Upper lobe of left lung (tissue), 6 donors: ENCODE measurements at regions not wholly inside any gene's neighbourhood (a gene's known extent, or its start where the extent isn't known, plus 50 kb on each side); places are given as distances from the start of the nearest gene placed in this dataset.

ENCODE experiments used
- ATAC-seq, 2 donors: fragments of 200-7000 bp; cut with Tn5 transposase; one replicate each; pipeline ENCODE4 v1.9.1; 2022; ENCODE audit warnings: mild to moderate bottlenecking in 2 of 2, moderate library complexity in 2 of 2; ENCODE audit not compliant: low FRiP score in 2 of 2
- DNase-seq, 2 donors: peaks; one replicate each; pipeline ENCODE4 v3.0.0-alpha.2; 2019 to 2020
- H3K27ac ChIP-seq, 4 donors: fragments of 200-600 bp; sonication (generic); one replicate each; pipeline ENCODE4 v1.5.1; 2016 to 2019
- H3K27me3 ChIP-seq, 4 donors: fragments of 200-600 bp; sonication (generic); one replicate each; pipeline ENCODE4 v1.5.1; 2017 to 2019
- H3K36me3 ChIP-seq, 4 donors: fragments of 200-600 bp; sonication (generic); one replicate each; pipeline ENCODE4 v1.5.1; 2016 to 2019
- H3K4me1 ChIP-seq, 4 donors: fragments of 200-600 bp; sonication (generic); one replicate each; pipeline ENCODE4 v1.5.1; 2018 to 2019
- H3K4me3 ChIP-seq, 4 donors: fragments of 200-600 bp; sonication (generic); one replicate each; pipeline ENCODE4 v1.5.1; 2017 to 2019; ENCODE audit warnings: mild to moderate bottlenecking in 2 of 4, moderate library complexity in 1 of 4
- H3K9me3 ChIP-seq, 4 donors: fragments of 200-600 bp; sonication (generic); one replicate each; pipeline ENCODE4 v1.5.1; 2018 to 2019
- CTCF ChIP-seq, 6 experiments: fragments of 450-650 bp in 4 of 6; fragments of 200-600 bp in 2 of 6; sonication (generic) in 2 of 6; IDR thresholded peaks; one replicate each; pipeline ENCODE4 v1.5.1; 2016 to 2019; ENCODE audit warnings: antibody characterized with exemption in 6 of 6
- EP300 ChIP-seq, 4 donors: sonication (generic); formaldehyde crosslinking; IDR thresholded peaks; one replicate each; pipeline ENCODE4 v1.5.1; 2017; ENCODE audit warnings: antibody characterized with exemption in 4 of 4, control low read depth in 2 of 4
- POLR2A ChIP-seq, 4 donors: fragments of 450-650 bp; IDR thresholded peaks; one replicate each; pipeline ENCODE4 v1.5.1; 2016 to 2017; ENCODE audit warnings: antibody characterized with exemption in 4 of 4, mild to moderate bottlenecking in 2 of 4
- POLR2AphosphoS5 ChIP-seq, 2 donors: sonication (generic); formaldehyde crosslinking; IDR thresholded peaks; one replicate each; pipeline ENCODE4 v1.5.1; 2017; ENCODE audit warnings: antibody characterized with exemption in 2 of 2
- WGBS, 2 donors: methylation state at CpG; one replicate each; pipeline ENCODE4 v1.1.5; 2017 to 2018; 5-methylcytosine and 5-hydroxymethylcytosine counted together
- donor health status: DM: no; HTN: no; CAD: no; lungs with moderate emphysema.
- donor health status: DM: no; HTN: yes; CAD: no; lungs with severe emphysema.

DNA sequence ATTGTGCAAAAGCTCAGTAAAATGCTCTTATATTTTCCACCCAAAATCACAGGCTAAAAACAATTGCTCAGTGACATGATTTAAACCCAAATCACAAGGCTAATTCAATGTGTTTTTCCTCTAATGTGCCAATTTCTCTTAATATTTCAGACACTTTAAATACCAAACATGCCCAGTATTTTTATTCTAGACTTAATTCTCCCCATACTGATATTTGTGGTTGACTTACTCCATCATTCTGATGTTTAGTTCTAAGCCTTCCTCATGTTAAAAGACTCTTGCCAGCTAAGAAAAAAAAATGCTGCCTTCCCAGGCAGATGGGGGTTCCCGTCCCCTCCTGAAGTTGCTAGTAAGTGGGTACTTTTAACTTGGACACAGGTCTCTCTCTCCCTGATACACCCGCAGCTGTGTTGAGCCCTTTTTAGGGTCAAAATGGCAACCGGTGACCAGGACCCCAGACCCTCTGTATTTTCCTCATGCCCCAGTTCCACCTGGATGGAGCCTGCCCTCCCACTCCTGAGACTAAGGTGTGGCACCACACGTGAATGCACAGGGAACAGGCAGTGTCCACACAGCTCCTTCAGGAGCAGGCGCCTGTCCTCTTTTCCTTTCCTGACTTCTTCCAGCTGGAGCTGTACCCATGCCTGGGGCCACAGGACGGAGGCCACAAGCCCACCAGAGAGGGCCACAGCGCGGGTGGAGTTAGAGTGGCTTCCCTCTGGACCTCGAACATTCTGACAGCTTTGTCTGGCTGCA, 118.9 kb downstream of the RIPK4 start:
- H3K4me3 ChIP-seq = no peak overlapping the region
- H3K36me3 ChIP-seq = no peaks in the 10 kb centered on the region
- peaks cover 4 to 13% (median 10%) of the 10 kb centered on the region in 4 donors for H3K4me1 ChIP-seq
- 81 to 89% methylated on average over 8 to 9 of the region's 9 CpGs for WGBS, 2 donors
- DNase-seq (no peak), ATAC-seq (no peak)
- no peaks in the 10 kb centered on the region for H3K27me3 ChIP-seq
- TF ChIP-seq EP300 (IDR thresholded peaks at IDR 0.05) (no peak), POLR2A (IDR thresholded peaks at IDR 0.05) (no peak), CTCF (IDR thresholded peaks at IDR 0.05) (no peak), POLR2AphosphoS5 (IDR thresholded peaks at IDR 0.05) (no peak)
- H3K9me3 ChIP-seq = no peaks in the 10 kb centered on the region
- no peak overlapping the region for H3K27ac ChIP-seq

DNA sequence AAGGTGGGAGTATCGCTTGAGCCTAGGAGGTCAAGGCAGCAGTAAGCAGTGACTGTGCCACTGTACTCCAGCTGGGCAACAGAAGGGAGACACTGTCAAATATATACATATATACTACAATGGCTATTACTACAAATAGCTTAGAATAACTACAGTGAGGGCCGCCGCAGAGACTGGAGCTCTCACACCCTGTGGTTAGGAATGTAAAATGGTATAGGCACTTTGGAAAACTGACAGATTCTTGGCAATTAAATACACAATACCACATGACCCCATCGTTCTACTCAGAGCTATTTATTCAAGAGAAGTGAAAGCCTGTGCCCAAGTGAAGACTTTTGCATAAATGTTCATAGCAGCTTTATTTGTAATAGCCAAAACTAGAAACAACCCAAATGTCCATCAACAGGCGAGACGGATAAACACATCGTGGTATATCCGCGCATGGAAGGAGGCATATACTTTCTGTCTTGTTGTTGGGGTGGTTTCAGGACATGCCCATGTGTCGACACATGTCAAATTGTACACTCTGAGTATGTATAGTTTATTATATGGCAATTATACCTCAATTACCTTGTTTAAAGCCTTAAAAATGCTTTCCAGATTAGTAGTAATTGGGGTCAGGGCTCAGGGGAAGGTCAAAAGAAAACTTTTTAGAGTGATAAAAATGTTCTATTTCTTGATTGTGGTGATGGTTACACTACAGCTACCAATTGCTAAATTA, 123.4 kb downstream of the RIPK4 start:
- Histone ChIP-seq H3K27me3 (no peaks in the 10 kb centered on the region), H3K4me1 (peaks cover 0 to 4% (median 0%) of the 10 kb centered on the region in 4 donors), H3K4me3 (no peak overlapping the region), H3K9me3 (no peaks in the 10 kb centered on the region), H3K36me3 (no peaks in the 10 kb centered on the region), H3K27ac (no peak overlapping the region)
- DNase-seq = no peak
- WGBS, 2 donors = 68 to 75% methylated on average over 10 of the region's 10 CpGs
- no peak for ATAC-seq
- TF ChIP-seq POLR2AphosphoS5 (IDR thresholded peaks at IDR 0.05) = no peak
- no peak for TF ChIP-seq CTCF (IDR thresholded peaks at IDR 0.05)
- TF ChIP-seq POLR2A (IDR thresholded peaks at IDR 0.05) = no peak
- no peak for TF ChIP-seq EP300 (IDR thresholded peaks at IDR 0.05)

GRCh38 chr21:41641821-41642701, 124.8 kb downstream of the RIPK4 start:
- Histone ChIP-seq H3K4me3 (no peak overlapping the region), H3K36me3 (no peaks in the 10 kb centered on the region)

GRCh38 chr21:41641510-41641815, 125.4 kb downstream of the RIPK4 start:
- DNase-seq (no peak), ATAC-seq (peak in 1 of 2 donors; percentile 17)
- no peak for TF ChIP-seq EP300 (IDR thresholded peaks at IDR 0.05)
- no peak for TF ChIP-seq CTCF (IDR thresholded peaks at IDR 0.05)
- no peak for TF ChIP-seq POLR2AphosphoS5 (IDR thresholded peaks at IDR 0.05)
- no peak for TF ChIP-seq POLR2A (IDR thresholded peaks at IDR 0.05)
- H3K9me3 ChIP-seq = no peaks in the 10 kb centered on the region
- H3K27ac ChIP-seq = peak overlapping the region in 2 of 4 donors; percentile 37 to 53
- no peaks in the 10 kb centered on the region for H3K36me3 ChIP-seq
- peaks cover 0 to 6% (median 3%) of the 10 kb centered on the region in 4 donors for H3K4me1 ChIP-seq
- 64 to 72% methylated on average over 3 of the region's 3 CpGs for WGBS, 2 donors
- H3K4me3 ChIP-seq = no peak overlapping the region
- H3K27me3 ChIP-seq = no peaks in the 10 kb centered on the region

More at GRCh38 chr21:41641821-41642701, 124.8 kb downstream of the RIPK4 start:
- 32 to 49% methylated on average over 15 to 16 of the region's 16 CpGs for WGBS, 2 donors
- no peak for DNase-seq
- TF ChIP-seq CTCF (IDR thresholded peaks at IDR 0.05) (no peak), POLR2A (IDR thresholded peaks at IDR 0.05) (no peak), EP300 (IDR thresholded peaks at IDR 0.05) (no peak), POLR2AphosphoS5 (IDR thresholded peaks at IDR 0.05) (no peak)
- Histone ChIP-seq H3K9me3 (no peaks in the 10 kb centered on the region), H3K27me3 (no peaks in the 10 kb centered on the region), H3K27ac (peak overlapping the region; percentile 1 to 58 (median 52)), H3K4me1 (peaks cover 0 to 4% (median under 1%) of the 10 kb centered on the region in 4 donors)
- ATAC-seq = peak; percentile 9 to 87
